SU-DHL-6 (cell line): ENCODE measurements at regions not wholly inside any gene's neighbourhood (a gene's known extent, or its start where the extent isn't known, plus 50 kb on each side); places are given as distances from the start of the nearest gene placed in this dataset.

ENCODE experiments used
- H2AFZ ChIP-seq: fragments of 200-600 bp; sonication (generic); 2 replicates; pipeline ENCODE4 v1.6.1; 2014; ENCODE audit warnings: low read depth, mild to moderate bottlenecking, moderate library complexity, mixed read lengths, antibody characterized with exemption, low read length; ENCODE audit not compliant: severe bottlenecking
- H3F3A ChIP-seq: fragments of 200-600 bp; shearing (Covaris generic); 2 replicates; pipeline ENCODE4 v1.6.0; 2016; ENCODE audit warnings: antibody characterized with exemption, mild to moderate bottlenecking; ENCODE audit not compliant: insufficient read depth
- H3K27ac ChIP-seq: fragments of 200-600 bp; sonication (generic); 2 replicates; pipeline ENCODE4 v1.5.1; 2016; ENCODE audit warnings: low read depth, mild to moderate bottlenecking, low read length, moderate library complexity, mixed read lengths
- H3K27me3 ChIP-seq: fragments of 200-600 bp; sonication (generic), shearing (Covaris generic); 2 replicates; pipeline ENCODE4 v1.6.0; 2014; ENCODE audit warnings: mild to moderate bottlenecking, low read length
- H3K36me3 ChIP-seq: fragments of 200-600 bp; sonication (generic); 2 replicates; pipeline ENCODE4 v1.6.1; 2014; ENCODE audit warnings: mild to moderate bottlenecking, low read length, mixed read lengths
- H3K4me2 ChIP-seq: fragments of 300-600, 200-600 bp; shearing (Covaris generic), sonication (generic); 2 replicates; pipeline ENCODE4 v1.6.0; 2014; ENCODE audit warnings: low read length, low read depth, mild to moderate bottlenecking; ENCODE audit not compliant: poor library complexity, severe bottlenecking
- H3K4me3 ChIP-seq: fragments of 200-600 bp; sonication (generic); 2 replicates; pipeline ENCODE4 v1.5.1; 2014; ENCODE audit warnings: antibody characterized with exemption, low read length, mild to moderate bottlenecking, mixed read lengths; ENCODE audit not compliant: insufficient read depth, poor library complexity, severe bottlenecking
- H3K79me2 ChIP-seq: fragments of 200-600 bp; sonication (generic); 2 replicates; pipeline ENCODE4 v1.6.1; 2014; ENCODE audit warnings: mild to moderate bottlenecking, low read length, moderate library complexity; ENCODE audit not compliant: insufficient read depth
- H3K9ac ChIP-seq: fragments of 200-600 bp; sonication (generic); 2 replicates; pipeline ENCODE4 v1.7.0; 2014; ENCODE audit warnings: mild to moderate bottlenecking, low read length
- H3K9me2 ChIP-seq: fragments of 200-600 bp; sonication (generic); replicated peaks from 2 replicates; pipeline ENCODE4 v1.6.1; 2014; ENCODE audit warnings: low read length; ENCODE audit not compliant: insufficient read depth
- H3K9me3 ChIP-seq: fragments of 200-600 bp; sonication (generic); 2 replicates; pipeline ENCODE4 v1.6.1; 2014; ENCODE audit warnings: low read length, mixed read lengths; ENCODE audit not compliant: insufficient read depth
- H4K20me1 ChIP-seq: fragments of 200-600 bp; sonication (generic); 2 replicates; pipeline ENCODE4 v1.6.1; 2014; ENCODE audit warnings: low read depth, mild to moderate bottlenecking, antibody characterized with exemption, low read length, moderate library complexity, mixed read lengths
- CTCF ChIP-seq: fragments of 200-600 bp; sonication (generic); IDR thresholded peaks from one replicate; pipeline ENCODE4 v1.5.1; 2017; ENCODE audit warnings: antibody characterized with exemption, mild to moderate bottlenecking, low read length, moderate library complexity; ENCODE audit not compliant: insufficient read depth, poor library complexity, severe bottlenecking
- EZH2phosphoT487 ChIP-seq: fragments of 200-600 bp; sonication (generic), shearing (Covaris generic); conservative IDR thresholded peaks from 2 replicates; pipeline ENCODE4 v1.6.1; 2018; ENCODE audit warnings: mild to moderate bottlenecking, antibody characterized with exemption, low read length, moderate library complexity, mixed read lengths

- Histone ChIP-seq H3K9ac (no peak overlapping the region), H3K36me3 (no peaks in the 10 kb centered on the region), H3K4me3 (no peak overlapping the region), H3K27me3 (no peaks in the 10 kb centered on the region), H3K9me3 (no peaks in the 10 kb centered on the region), H3F3A (no peaks in the 10 kb centered on the region), H4K20me1 (no peaks in the 10 kb centered on the region), H3K9me2 (no peaks in the 10 kb centered on the region), H3K79me2 (no peaks in the 10 kb centered on the region), H3K27ac (no peak overlapping the region), H2AFZ (no peak overlapping the region), H3K4me2 (no peak overlapping the region)
- TF ChIP-seq EZH2phosphoT487 (no peak), CTCF (no peak)
Measured at GRCh38 chr20:24109008-24109407, 120.4 kb upstream of the GGTLC1 start.

GRCh38 chr20:24108581-24108980 lies 120.0 kb upstream of the GGTLC1 start:
- Histone ChIP-seq H3K79me2 (no peaks in the 10 kb centered on the region), H3K9me3 (no peaks in the 10 kb centered on the region), H3K9me2 (no peaks in the 10 kb centered on the region), H3K9ac (no peak overlapping the region), H4K20me1 (no peaks in the 10 kb centered on the region), H3K4me2 (no peak overlapping the region), H3K27ac (no peak overlapping the region), H3F3A (no peaks in the 10 kb centered on the region), H3K4me3 (no peak overlapping the region), H2AFZ (no peak overlapping the region), H3K36me3 (no peaks in the 10 kb centered on the region), H3K27me3 (no peaks in the 10 kb centered on the region)
- TF ChIP-seq EZH2phosphoT487: no peak
- TF ChIP-seq CTCF: no peak

- Histone ChIP-seq H3K4me3 (no peak overlapping the region), H3K27me3 (no peaks in the 10 kb centered on the region), H4K20me1 (no peaks in the 10 kb centered on the region), H3K9me3 (no peaks in the 10 kb centered on the region), H3K79me2 (no peaks in the 10 kb centered on the region), H3F3A (no peaks in the 10 kb centered on the region), H3K27ac (no peak overlapping the region), H3K9ac (no peak overlapping the region), H3K36me3 (no peaks in the 10 kb centered on the region), H3K9me2 (no peaks in the 10 kb centered on the region), H2AFZ (no peak overlapping the region), H3K4me2 (no peak overlapping the region)
- TF ChIP-seq CTCF (no peak), EZH2phosphoT487 (no peak)
Measured at GRCh38 chr20:24106801-24107445, 118.3 kb upstream of the GGTLC1 start.
